SU-DHL-6 (cell line): ENCODE measurements at regions not wholly inside any gene's neighbourhood (a gene's known extent, or its start where the extent isn't known, plus 50 kb on each side); places are given as distances from the start of the nearest gene placed in this dataset.

ENCODE experiments used
- CTCF ChIP-seq: fragments of 200-600 bp; sonication (generic); IDR thresholded peaks from one replicate; pipeline ENCODE4 v1.5.1; 2017; ENCODE audit warnings: antibody characterized with exemption, mild to moderate bottlenecking, low read length, moderate library complexity; ENCODE audit not compliant: insufficient read depth, poor library complexity, severe bottlenecking
- EZH2phosphoT487 ChIP-seq: fragments of 200-600 bp; sonication (generic), shearing (Covaris generic); conservative IDR thresholded peaks from 2 replicates; pipeline ENCODE4 v1.6.1; 2018; ENCODE audit warnings: mild to moderate bottlenecking, antibody characterized with exemption, low read length, moderate library complexity, mixed read lengths

GRCh38 chr4:54567327-54567726 is 90.4 kb upstream of the KIT start:
- TF ChIP-seq CTCF (no peak), EZH2phosphoT487 (no peak)
